HUES64 (cell line): ENCODE measurements at regions not wholly inside any gene's neighbourhood (a gene's known extent, or its start where the extent isn't known, plus 50 kb on each side); places are given as distances from the start of the nearest gene placed in this dataset.
"Not testable (repeated sequence)": the region's sequence is repeated elsewhere in the genome, so short reads cannot be mapped to it uniquely, and the experiment has no call there.

Experiments
- H3K27ac ChIP-seq: 2 replicates; pipeline ENCODE4 v1.7.0; 2013; ENCODE audit warnings: low read depth, low read length, inconsistent platforms
- H3K27me3 ChIP-seq: 2 replicates; pipeline ENCODE4 v1.6.1; 2013; ENCODE audit warnings: mild to moderate bottlenecking, low read length; ENCODE audit not compliant: insufficient read depth
- H3K36me3 ChIP-seq: 2 replicates; pipeline ENCODE4 v1.6.1; 2013; ENCODE audit warnings: mild to moderate bottlenecking, low read length; ENCODE audit not compliant: insufficient read depth
- H3K4me1 ChIP-seq: 2 replicates; pipeline ENCODE4 v1.6.1; 2013; ENCODE audit warnings: mild to moderate bottlenecking, low read length, moderate library complexity; ENCODE audit not compliant: insufficient read depth
- H3K4me3 ChIP-seq: 2 replicates; pipeline ENCODE4 v1.5.1; 2013; ENCODE audit warnings: mild to moderate bottlenecking, low read length, moderate library complexity
- H3K9ac ChIP-seq: 2 replicates; pipeline ENCODE4 v1.6.1; 2013; ENCODE audit warnings: mild to moderate bottlenecking, low read depth, low read length
- H3K9me3 ChIP-seq: 2 replicates; pipeline ENCODE4 v1.6.1; 2013; ENCODE audit warnings: low read depth, low read length; ENCODE audit not compliant: insufficient read depth
- WGBS: fragments of 150-250, 120-280 bp; methylation state at CpG from one replicate; pipeline ENCODE4 v1.1.7; 2013; ENCODE audit warnings: missing lambda C conversion rate; 5-methylcytosine and 5-hydroxymethylcytosine counted together

DNA sequence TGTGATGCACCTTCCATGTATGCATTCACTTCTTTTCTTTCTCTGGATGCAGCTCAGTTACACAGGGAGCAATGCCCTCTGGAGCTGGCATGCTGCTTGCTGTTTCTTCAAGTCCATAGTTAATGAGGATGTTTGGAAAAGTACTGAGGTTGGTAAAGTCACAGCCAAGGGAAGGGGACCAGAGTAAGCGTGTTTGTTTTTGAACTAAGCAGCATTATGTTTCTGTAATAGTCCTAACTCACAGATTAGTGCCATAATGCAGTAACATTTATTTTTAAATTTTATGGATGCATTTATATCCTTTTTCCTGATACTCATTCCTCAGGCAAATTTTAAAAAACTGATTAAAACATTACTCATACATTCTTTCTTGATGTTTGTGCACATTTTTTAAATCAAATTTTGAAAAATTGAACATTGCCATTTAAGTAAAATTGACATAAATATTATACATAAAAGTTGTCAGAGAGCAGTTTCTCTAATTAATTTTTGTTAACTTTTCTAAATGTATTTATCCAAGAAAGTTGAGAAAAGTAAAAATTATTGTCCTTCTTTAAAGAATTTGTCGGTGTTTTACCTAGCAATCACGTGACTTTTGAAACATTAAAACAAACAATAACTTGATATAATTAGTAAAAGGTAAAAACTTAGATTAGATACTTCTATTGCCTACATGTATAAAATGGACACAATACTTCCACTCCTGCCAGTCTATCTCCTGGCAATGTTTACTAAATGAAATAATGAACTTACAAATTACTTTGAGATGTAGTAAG lies 659.6 kb upstream of the ANKRD30A start:
- H3K9ac ChIP-seq = no peak overlapping the region
- 83% methylated on average over 1 of the region's 3 CpGs for WGBS
- no peaks in the 10 kb centered on the region for H3K36me3 ChIP-seq

GRCh38 chr10:36464291-36464690 lies 661.1 kb upstream of the ANKRD30A start:
- Histone ChIP-seq H3K27me3 (no peaks in the 10 kb centered on the region), H3K27ac (no peak overlapping the region), H3K36me3 (no peaks in the 10 kb centered on the region), H3K9ac (no peak overlapping the region), H3K4me1 (no peaks in the 10 kb centered on the region), H3K4me3 (no peak overlapping the region), H3K9me3 (no peaks in the 10 kb centered on the region)
- 100% methylated on average over 1 of the region's 1 CpG for WGBS

More for the DNA sequence above, 659.6 kb upstream of the ANKRD30A start:
- Histone ChIP-seq H3K9me3 (no peaks in the 10 kb centered on the region), H3K27ac (no peak overlapping the region), H3K4me3 (no peak overlapping the region), H3K4me1 (no peaks in the 10 kb centered on the region), H3K27me3 (no peaks in the 10 kb centered on the region)

DNA sequence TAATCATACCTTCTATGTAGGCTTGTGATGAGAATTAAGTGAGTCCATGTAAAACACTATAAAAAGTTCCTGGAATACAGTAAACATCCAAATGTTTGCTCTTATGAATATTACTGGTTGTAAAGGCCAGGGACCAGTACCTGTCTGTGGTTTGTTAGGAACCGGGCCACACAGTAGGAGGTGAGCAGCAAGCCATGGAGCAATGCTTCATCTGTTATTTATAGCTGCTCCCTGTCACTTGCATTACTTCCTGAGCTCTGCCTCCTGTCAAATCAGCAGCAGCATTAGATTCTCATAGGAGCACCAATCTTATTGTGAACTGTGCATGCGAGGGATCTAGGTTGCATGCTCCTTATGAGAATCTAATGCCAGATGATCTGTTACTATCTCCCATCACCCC lies 662.0 kb upstream of the ANKRD30A start:
- no peak overlapping the region for H3K9ac ChIP-seq
- 94% methylated on average over 2 of the region's 2 CpGs for WGBS
- no peaks in the 10 kb centered on the region for H3K36me3 ChIP-seq
- no peaks in the 10 kb centered on the region for H3K9me3 ChIP-seq
- no peaks in the 10 kb centered on the region for H3K27me3 ChIP-seq
- no peak overlapping the region for H3K27ac ChIP-seq
- H3K4me3 ChIP-seq = no peak overlapping the region
- no peaks in the 10 kb centered on the region for H3K4me1 ChIP-seq

DNA sequence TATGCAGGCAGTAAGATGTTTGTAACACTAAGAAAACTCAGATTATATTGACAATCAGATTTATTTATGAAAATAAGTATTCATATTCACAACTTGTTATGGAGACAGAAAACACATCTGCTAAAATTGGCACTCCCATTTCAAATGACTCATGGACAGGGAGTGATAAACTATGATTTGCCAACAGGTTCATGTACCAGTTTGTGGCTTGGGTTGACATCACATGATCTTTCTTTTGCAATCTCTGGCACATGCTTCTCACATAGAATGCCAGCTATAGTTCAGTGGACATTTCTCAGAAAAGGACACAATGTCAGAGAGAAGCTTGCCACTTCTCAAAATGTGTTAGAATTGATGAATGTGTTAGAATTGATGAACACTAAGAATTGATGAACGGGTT lies 663.2 kb upstream of the ANKRD30A start:
- no peak overlapping the region for H3K27ac ChIP-seq
- no peaks in the 10 kb centered on the region for H3K27me3 ChIP-seq
- no peak overlapping the region for H3K9ac ChIP-seq
- no peaks in the 10 kb centered on the region for H3K4me1 ChIP-seq
- H3K36me3 ChIP-seq = no peaks in the 10 kb centered on the region
- H3K4me3 ChIP-seq = no peak overlapping the region
- WGBS = 93% methylated on average over 1 of the region's 1 CpG
- H3K9me3 ChIP-seq = peaks cover 7% of the 10 kb centered on the region; the same call in 1 of the 2 replicates

DNA sequence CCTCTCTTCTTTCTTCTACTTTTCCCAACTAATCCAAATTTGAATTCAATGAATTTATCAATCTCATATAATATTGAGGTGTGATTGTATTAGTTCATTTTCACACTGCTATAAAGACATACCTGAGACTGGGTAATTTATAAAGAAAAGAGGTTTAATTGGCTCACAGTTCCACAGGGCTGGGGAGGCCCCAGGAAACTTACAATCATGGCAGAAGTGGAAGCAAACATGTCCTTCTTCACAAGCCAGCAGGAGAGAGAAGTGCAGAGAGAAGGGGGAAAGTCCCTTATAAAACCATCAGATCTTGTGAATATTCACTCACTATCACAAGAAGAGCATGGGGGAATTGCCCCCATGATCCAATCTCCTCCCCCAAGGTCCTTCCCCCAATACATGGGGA lies 667.0 kb upstream of the ANKRD30A start:
- H3K9me3 ChIP-seq, H3K27ac ChIP-seq, H3K4me1 ChIP-seq, H3K9ac ChIP-seq, H3K36me3 ChIP-seq, H3K27me3 ChIP-seq, H3K4me3 ChIP-seq: not testable (repeated sequence)

DNA sequence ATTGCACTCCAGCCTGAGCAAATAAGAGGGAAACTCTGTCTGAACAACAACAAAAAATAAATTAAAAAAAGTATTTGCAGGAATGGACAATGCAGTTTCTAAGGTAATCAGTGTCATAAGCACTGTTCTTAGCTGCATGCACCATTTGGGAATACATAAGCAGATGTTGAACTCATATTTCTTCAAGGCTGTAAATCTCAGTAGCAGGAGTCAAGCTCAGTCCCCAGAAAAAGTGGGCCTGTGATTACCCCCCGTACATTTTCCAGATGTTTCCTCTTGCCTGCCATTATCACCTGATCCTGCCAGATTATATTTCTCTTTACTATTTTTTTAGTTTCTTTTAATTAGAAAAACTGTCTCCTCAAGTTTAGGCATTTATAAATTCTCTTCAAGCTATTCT lies 667.6 kb upstream of the ANKRD30A start:
- Histone ChIP-seq H3K4me3 (no peak overlapping the region), H3K27ac (no peak overlapping the region), H3K9ac (no peak overlapping the region), H3K4me1 (no peaks in the 10 kb centered on the region), H3K36me3 (no peaks in the 10 kb centered on the region), H3K27me3 (no peaks in the 10 kb centered on the region), H3K9me3 (peaks cover 11% of the 10 kb centered on the region)
- 78% methylated on average over 1 of the region's 1 CpG for WGBS

DNA sequence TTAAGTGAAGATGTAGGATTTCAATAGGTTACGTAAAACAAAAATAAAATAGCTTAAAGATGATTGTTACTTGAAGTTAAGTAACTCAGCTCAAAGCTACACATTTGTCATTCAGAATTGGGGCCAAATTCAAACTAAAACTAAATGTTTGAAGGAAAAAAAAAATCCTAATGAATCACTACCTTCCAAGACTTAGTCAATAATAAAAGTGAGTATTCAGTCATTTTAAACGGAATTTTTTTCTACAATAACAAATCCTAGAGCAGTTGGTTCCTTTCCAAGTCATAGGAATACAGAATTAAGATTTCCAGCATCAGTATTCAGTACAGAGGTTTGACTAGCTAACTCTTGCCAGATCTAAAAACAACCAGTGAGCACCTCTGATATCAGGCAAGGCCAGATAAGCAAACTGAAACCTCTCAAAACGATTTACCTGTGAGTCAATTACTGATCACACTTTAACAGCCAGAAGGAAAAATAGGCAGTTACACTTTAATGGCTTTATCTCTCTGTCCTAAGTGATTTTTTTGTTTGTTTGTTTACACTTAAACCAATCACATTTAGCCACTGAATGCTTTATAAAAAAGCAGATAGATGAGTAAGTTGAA lies 669.8 kb upstream of the ANKRD30A start:
- H3K27ac ChIP-seq = no peak overlapping the region
- H3K4me3 ChIP-seq = no peak overlapping the region
- peaks cover 3% of the 10 kb centered on the region; the same call in 1 of the 2 replicates for H3K4me1 ChIP-seq
- H3K9me3 ChIP-seq = peaks cover 16% of the 10 kb centered on the region
- 94% methylated on average over 2 of the region's 3 CpGs for WGBS
- H3K9ac ChIP-seq = no peak overlapping the region
- no peaks in the 10 kb centered on the region for H3K36me3 ChIP-seq
- no peaks in the 10 kb centered on the region for H3K27me3 ChIP-seq

GRCh38 chr10:36452851-36453250 lies 672.5 kb upstream of the ANKRD30A start:
- H3K4me3 ChIP-seq = no peak overlapping the region
- H3K9me3 ChIP-seq = peaks cover 14% of the 10 kb centered on the region
- H3K27ac ChIP-seq = no peak overlapping the region
- no peak overlapping the region for H3K9ac ChIP-seq
- peaks cover 25% of the 10 kb centered on the region for H3K4me1 ChIP-seq
- WGBS = 98% methylated on average over 4 of the region's 4 CpGs
- H3K36me3 ChIP-seq = no peaks in the 10 kb centered on the region
- no peaks in the 10 kb centered on the region for H3K27me3 ChIP-seq

DNA sequence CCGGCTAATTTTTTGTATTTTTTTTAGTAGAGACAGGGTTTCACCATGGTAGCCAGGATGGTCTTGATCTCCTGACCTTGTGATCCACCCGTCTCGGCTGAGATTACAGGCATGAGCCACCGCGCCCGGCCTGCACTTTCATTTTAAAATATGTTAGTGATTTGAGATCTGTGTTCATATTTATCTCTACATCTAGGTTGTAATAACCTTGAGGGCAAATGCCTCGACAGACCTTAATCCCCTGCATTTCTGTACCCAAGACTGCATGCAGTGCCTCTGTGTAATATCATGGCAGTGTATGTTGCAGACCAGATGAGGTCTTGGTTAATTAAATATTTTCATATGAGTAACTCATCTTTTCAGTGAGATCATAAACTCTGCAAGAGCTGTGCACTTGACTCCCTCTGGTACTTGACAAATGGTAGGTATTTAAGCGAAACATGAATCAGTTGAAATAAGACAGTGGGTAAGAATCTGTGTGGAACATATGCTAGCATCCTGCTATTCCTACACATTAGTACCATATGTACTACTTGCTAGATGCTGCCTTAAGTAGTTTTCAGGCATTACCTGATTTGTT lies 673.9 kb upstream of the ANKRD30A start:
- H3K36me3 ChIP-seq = no peaks in the 10 kb centered on the region
- no peak overlapping the region for H3K4me3 ChIP-seq
- peaks cover 8% of the 10 kb centered on the region for H3K9me3 ChIP-seq
- no peak overlapping the region for H3K9ac ChIP-seq
- no peaks in the 10 kb centered on the region for H3K27me3 ChIP-seq
- 98% methylated on average over 8 of the region's 8 CpGs for WGBS
- no peak overlapping the region for H3K27ac ChIP-seq
- H3K4me1 ChIP-seq = peaks cover 25% of the 10 kb centered on the region

GRCh38 chr10:36450380-36450779 lies 675.0 kb upstream of the ANKRD30A start:
- peaks cover 30% of the 10 kb centered on the region for H3K4me1 ChIP-seq
- no peaks in the 10 kb centered on the region for H3K27me3 ChIP-seq
- H3K9ac ChIP-seq = no peak overlapping the region
- WGBS = 78% methylated on average over 7 of the region's 8 CpGs
- H3K36me3 ChIP-seq = no peaks in the 10 kb centered on the region
- no peak overlapping the region for H3K4me3 ChIP-seq
- peak overlapping the region; percentile 83; the same call in 1 of the 2 replicates for H3K27ac ChIP-seq
- peaks cover 8% of the 10 kb centered on the region for H3K9me3 ChIP-seq

DNA sequence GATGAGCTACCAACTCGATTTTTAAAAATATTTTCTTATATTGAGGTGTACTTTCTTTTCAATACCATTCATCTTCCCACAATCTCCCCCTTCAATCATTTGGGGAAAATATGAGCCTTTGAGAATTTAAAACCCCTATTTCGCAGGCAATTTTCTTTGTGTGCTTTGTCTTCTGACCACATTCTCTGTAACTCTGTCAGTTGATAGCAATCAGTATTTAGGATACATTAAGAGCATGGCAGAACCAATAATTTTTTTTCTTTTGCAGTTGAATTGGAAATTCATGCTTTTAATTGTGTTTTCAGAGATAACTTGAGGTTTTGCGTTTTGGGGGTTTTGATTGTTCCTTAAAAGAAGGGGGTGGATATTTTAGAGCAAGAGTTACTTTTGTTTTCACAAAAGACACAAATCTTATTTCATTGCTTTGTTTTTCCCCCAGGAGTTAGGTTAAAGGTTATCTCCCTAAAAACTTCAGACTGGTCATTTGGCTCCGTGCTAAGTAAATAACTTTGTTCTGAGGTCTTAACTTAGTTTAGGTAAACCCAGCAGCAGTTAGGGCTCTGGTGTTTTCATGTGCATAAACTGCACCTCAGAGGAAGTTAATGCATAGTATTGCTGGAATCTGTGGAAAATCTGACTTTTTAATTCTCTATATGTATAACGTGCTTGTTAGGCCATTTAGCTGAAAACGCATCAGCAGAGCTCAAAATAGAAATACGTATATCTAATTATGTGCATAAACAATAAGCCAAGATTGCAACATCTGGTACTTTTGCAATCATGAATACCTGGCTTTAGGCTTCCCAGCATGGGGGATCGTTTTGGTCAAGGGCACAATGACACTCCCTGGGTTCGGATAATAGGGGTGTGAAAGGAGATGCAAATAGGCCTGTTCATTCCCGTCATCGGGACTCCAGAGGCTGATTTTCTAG lies 676.4 kb upstream of the ANKRD30A start:
- WGBS = 18% methylated on average over 7 of the region's 11 CpGs
- H3K36me3 ChIP-seq = no peaks in the 10 kb centered on the region
- H3K27ac ChIP-seq = peak overlapping the region; percentile 83
- no peak overlapping the region for H3K9ac ChIP-seq
- H3K4me1 ChIP-seq = peaks cover 38% of the 10 kb centered on the region
- peak overlapping the region; percentile 15 for H3K4me3 ChIP-seq
- no peaks in the 10 kb centered on the region for H3K27me3 ChIP-seq
- H3K9me3 ChIP-seq = peaks cover 8% of the 10 kb centered on the region
